Left ventricle myocardium inferior (tissue), 1 donor: ENCODE measurements at regions not wholly inside any gene's neighbourhood (a gene's known extent, or its start where the extent isn't known, plus 50 kb on each side); places are given as distances from the start of the nearest gene placed in this dataset.

Experiments
- DNase-seq: peaks from one replicate; pipeline ENCODE4 v3.0.0-alpha.2; 2020
- H3K27ac ChIP-seq: fragments of 200-600 bp; replicated peaks from 2 replicates; pipeline ENCODE4 v1.8.0; 2021
- H3K27me3 ChIP-seq: fragments of 200-600 bp; 2 replicates; pipeline ENCODE4 v1.8.0; 2021; ENCODE audit warnings: low read depth
- H3K36me3 ChIP-seq: fragments of 200-600 bp; 2 replicates; pipeline ENCODE4 v1.8.0; 2021
- H3K4me1 ChIP-seq: fragments of 200-600 bp; 2 replicates; pipeline ENCODE4 v1.8.0; 2021
- H3K4me3 ChIP-seq: fragments of 200-600 bp; 2 replicates; pipeline ENCODE4 v1.8.0; 2021; ENCODE audit warnings: mild to moderate bottlenecking, moderate library complexity
- H3K9me3 ChIP-seq: fragments of 200-600 bp; replicated peaks from 2 replicates; pipeline ENCODE4 v1.8.0; 2021
- intact Hi-C: fragments of 100-400 bp; cut with micrococcal nuclease; formaldehyde crosslinking; loops from one replicate; pipeline ENCODE4 v1.11.0; 2022
- TF ChIP-seq, protein P1 (sequence below): fragments of 200-600 bp; IDR thresholded peaks from 2 replicates; pipeline ENCODE4 v1.8.0; 2021; ENCODE audit warnings: antibody characterized with exemption, mild to moderate bottlenecking, borderline replicate concordance
- donor health status: DM: no; HTN: yes; CAD: no; lungs with severe emphysema.

DNA sequence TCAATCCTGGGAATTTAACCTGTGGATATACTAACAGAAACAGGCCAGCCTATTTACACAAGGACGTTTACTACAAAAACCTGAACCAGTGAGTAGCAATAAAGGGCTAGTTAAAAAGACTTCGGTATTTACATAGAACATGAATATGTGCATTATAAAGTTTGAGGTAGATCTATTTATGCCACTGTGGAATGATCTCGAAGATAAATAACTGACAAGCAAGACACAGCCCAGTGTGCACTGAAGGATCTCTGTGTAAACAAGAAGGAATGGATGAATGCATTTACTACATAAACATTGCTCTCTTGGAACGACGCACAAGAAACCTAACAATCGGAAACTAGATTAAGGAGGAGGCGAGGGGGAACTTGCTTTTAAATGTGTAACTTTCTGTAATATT is 132.0 kb upstream of the NSMCE3 start:
- Histone ChIP-seq H3K27ac (no peak overlapping the region), H3K4me3 (no peak overlapping the region), H3K27me3 (peaks cover 64% of the 10 kb centered on the region), H3K4me1 (no peaks in the 10 kb centered on the region), H3K9me3 (no peaks in the 10 kb centered on the region), H3K36me3 (no peaks in the 10 kb centered on the region)
- intact Hi-C loops, result no loop called here
- DNase-seq, result no peak
- TF ChIP-seq, protein P1, sequence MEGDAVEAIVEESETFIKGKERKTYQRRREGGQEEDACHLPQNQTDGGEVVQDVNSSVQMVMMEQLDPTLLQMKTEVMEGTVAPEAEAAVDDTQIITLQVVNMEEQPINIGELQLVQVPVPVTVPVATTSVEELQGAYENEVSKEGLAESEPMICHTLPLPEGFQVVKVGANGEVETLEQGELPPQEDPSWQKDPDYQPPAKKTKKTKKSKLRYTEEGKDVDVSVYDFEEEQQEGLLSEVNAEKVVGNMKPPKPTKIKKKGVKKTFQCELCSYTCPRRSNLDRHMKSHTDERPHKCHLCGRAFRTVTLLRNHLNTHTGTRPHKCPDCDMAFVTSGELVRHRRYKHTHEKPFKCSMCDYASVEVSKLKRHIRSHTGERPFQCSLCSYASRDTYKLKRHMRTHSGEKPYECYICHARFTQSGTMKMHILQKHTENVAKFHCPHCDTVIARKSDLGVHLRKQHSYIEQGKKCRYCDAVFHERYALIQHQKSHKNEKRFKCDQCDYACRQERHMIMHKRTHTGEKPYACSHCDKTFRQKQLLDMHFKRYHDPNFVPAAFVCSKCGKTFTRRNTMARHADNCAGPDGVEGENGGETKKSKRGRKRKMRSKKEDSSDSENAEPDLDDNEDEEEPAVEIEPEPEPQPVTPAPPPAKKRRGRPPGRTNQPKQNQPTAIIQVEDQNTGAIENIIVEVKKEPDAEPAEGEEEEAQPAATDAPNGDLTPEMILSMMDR, result no peak

DNA sequence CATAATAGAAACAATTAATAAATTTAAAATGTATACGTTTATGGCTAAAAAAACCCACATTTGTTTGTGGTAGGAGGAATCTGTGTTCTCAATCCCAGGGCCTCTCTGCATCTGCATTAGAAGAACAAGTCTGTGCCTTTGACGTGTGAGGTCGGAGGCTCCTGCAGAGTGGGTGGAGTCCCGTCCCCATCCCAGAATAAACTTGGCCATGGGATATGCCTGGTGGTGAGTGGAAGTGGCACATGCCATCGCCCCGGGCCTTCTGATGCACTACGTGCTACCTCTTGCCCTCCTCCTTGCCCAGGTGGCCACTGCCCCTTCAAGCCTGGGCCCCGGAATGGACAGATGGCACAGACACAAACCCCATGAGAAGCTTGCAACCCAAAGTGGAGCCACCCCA is 131.1 kb upstream of the NSMCE3 start:
- Histone ChIP-seq H3K4me3 (no peak overlapping the region), H3K4me1 (no peaks in the 10 kb centered on the region), H3K27ac (no peak overlapping the region), H3K27me3 (peaks cover 64% of the 10 kb centered on the region), H3K36me3 (no peaks in the 10 kb centered on the region), H3K9me3 (no peaks in the 10 kb centered on the region)
- intact Hi-C loops, result no loop called here
- no peak for DNase-seq
- TF ChIP-seq, protein P1, result no peak

DNA sequence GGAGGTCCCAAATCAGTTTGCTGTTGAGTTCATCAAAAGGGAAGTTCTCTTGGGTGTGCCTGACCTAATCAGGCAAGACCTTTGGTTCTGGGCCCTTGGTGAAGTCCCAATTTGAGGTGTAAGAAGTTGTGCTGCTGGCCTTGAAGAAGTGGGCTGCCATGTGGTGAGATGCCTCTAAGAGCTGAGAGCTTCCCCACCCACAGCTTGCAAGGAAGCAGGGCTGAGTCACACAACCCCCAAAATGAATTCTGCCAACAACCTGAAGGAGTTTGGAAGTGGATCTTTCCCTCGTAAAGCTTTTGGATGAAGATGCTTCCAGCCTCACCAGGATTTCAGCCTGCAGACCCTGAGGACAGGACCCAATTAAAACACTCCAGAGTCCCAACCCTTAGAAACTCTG is 129.3 kb upstream of the NSMCE3 start:
- DNase-seq, result no peak
- no peak overlapping the region for H3K27ac ChIP-seq
- H3K36me3 ChIP-seq, result no peaks in the 10 kb centered on the region
- intact Hi-C loops, result no loop called here
- no peaks in the 10 kb centered on the region for H3K9me3 ChIP-seq
- TF ChIP-seq, protein P1, result no peak
- H3K4me3 ChIP-seq, result no peak overlapping the region
- peaks cover 54% of the 10 kb centered on the region for H3K27me3 ChIP-seq
- H3K4me1 ChIP-seq, result no peaks in the 10 kb centered on the region

DNA sequence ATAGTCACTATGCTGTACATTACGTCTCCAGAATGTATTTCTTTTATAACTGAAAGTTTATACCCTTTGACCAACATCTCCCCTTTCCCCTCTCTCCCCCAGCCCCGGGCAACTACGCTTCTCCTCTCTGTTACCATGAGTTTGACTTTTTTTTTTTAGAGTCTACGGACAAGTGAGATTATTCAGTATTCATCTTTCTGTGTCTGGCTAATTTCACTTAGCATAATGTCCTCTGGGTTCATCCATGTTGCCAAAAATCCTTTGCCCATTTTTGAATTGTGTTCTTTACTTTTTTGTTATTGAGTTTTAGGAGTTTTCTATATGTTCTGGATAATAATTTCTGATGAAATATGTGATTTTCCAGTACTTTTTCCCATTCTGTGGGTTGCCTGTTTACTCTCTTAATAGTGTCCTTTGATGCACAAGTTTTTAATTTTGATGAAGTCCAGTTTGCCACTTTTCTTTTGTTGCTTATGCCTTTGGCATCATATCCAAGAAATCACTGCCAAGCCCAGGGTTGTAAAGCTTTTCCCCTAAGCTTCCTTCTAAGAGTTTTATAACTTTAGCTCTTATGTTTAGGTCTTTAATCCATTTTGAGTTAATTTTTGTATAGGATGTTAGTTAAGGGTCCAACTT is 126.7 kb upstream of the NSMCE3 start:
- no peak for DNase-seq
- Histone ChIP-seq H3K4me1 (no peaks in the 10 kb centered on the region), H3K27me3 (peaks cover 30% of the 10 kb centered on the region), H3K27ac (no peak overlapping the region), H3K4me3 (no peak overlapping the region), H3K9me3 (peaks cover 9% of the 10 kb centered on the region), H3K36me3 (no peaks in the 10 kb centered on the region)
- intact Hi-C loops, result no loop called here
- TF ChIP-seq, protein P1, result no peak

DNA sequence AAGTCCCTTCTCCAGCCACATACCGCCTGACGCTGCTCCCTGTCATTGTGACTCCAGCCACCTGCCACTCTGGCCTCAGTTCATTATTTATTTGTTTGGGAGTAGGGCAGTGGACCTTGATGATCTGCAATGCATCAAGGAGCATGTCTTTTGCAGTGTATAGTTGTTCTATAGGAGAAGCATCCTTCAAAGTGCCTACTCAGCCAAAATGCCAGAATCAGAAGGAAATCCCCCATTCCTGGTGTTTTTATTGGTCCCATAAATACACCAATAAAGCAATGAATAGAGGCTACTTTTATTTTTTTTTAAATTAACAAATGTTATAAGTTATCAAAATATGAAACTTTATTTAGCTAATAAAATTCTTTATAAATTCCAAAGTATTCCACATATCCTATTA is 123.8 kb upstream of the NSMCE3 start:
- intact Hi-C loops, result no loop called here
- Histone ChIP-seq H3K27ac (no peak overlapping the region), H3K4me3 (no peak overlapping the region), H3K9me3 (peaks cover 9% of the 10 kb centered on the region), H3K36me3 (no peaks in the 10 kb centered on the region), H3K27me3 (peaks cover 16% of the 10 kb centered on the region), H3K4me1 (no peaks in the 10 kb centered on the region)
- TF ChIP-seq, protein P1, result no peak
- DNase-seq, result no peak
